Right atrium auricular region (tissue), 2 donors: ENCODE measurements at regions not wholly inside any gene's neighbourhood (a gene's known extent, or its start where the extent isn't known, plus 50 kb on each side); places are given as distances from the start of the nearest gene placed in this dataset.

Experiments
- DNase-seq: peaks from one replicate; pipeline ENCODE4 v3.0.0-alpha.2; 2019; ENCODE audit warnings: low spot score
- H3K27ac ChIP-seq, 2 donors: fragments of 200-600 bp; sonication (generic); 1 replicate in 1 of 2; 2 replicates in 1 of 2; pipeline ENCODE4 v1.5.1; 2016 to 2019
- H3K27me3 ChIP-seq, 2 donors: fragments of 200-600 bp; sonication (generic); one replicate each; pipeline versions ENCODE4 v1.5.1 to v1.6.0; 2017 to 2019
- H3K36me3 ChIP-seq: fragments of 200-600 bp; sonication (generic); one replicate; pipeline ENCODE4 v1.5.1; 2016
- H3K4me1 ChIP-seq, 2 donors: fragments of 200-600 bp; sonication (generic); one replicate each; pipeline versions ENCODE4 v1.5.1 to v1.6.0; 2017 to 2019
- H3K4me3 ChIP-seq, 2 donors: fragments of 200-600 bp; sonication (generic); 1 replicate in 1 of 2; 2 replicates in 1 of 2; pipeline ENCODE4 v1.5.1; 2017 to 2019; ENCODE audit warnings: mild to moderate bottlenecking in 1 of 2, moderate library complexity in 1 of 2
- H3K9me3 ChIP-seq, 2 donors: fragments of 200-600 bp; sonication (generic); one replicate each; pipeline ENCODE4 v1.5.1; 2019
- TF ChIP-seq, protein P1 (sequence below), 2 donors: fragments of 200-600 bp; sonication (generic); IDR thresholded peaks; one replicate each; pipeline ENCODE4 v1.5.1; 2019; ENCODE audit warnings: antibody characterized with exemption in 2 of 2

DNA sequence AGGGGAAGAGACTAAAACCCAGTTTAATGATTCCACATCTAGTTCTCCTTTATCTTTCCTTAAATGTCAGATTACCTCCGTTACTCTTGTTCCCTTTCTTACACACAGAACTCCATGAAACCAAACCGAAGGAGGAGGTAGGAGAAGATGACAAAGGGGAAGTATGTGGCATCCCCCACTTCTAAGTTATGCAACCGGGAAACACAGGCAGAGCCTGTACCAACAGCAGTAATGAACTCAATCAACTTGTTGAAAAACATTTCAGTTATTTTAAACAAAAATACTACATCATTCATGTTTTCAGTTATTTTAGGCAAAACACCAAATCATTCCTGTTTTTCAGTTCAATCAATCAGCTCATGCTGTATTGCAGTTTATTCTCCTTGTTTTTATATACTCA lies 101.8 kb downstream of the PCSK1 start:
- Histone ChIP-seq H3K4me3 (no peak overlapping the region), H3K27me3 (no peaks in the 10 kb centered on the region), H3K4me1 (peaks cover 0 to 20% of the 10 kb centered on the region in 2 donors), H3K9me3 (no peaks in the 10 kb centered on the region), H3K36me3 (no peaks in the 10 kb centered on the region), H3K27ac (no peak overlapping the region)
- TF ChIP-seq, protein P1, sequence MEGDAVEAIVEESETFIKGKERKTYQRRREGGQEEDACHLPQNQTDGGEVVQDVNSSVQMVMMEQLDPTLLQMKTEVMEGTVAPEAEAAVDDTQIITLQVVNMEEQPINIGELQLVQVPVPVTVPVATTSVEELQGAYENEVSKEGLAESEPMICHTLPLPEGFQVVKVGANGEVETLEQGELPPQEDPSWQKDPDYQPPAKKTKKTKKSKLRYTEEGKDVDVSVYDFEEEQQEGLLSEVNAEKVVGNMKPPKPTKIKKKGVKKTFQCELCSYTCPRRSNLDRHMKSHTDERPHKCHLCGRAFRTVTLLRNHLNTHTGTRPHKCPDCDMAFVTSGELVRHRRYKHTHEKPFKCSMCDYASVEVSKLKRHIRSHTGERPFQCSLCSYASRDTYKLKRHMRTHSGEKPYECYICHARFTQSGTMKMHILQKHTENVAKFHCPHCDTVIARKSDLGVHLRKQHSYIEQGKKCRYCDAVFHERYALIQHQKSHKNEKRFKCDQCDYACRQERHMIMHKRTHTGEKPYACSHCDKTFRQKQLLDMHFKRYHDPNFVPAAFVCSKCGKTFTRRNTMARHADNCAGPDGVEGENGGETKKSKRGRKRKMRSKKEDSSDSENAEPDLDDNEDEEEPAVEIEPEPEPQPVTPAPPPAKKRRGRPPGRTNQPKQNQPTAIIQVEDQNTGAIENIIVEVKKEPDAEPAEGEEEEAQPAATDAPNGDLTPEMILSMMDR (IDR thresholded peaks at IDR 0.05): no peak
- no peak for DNase-seq

DNA sequence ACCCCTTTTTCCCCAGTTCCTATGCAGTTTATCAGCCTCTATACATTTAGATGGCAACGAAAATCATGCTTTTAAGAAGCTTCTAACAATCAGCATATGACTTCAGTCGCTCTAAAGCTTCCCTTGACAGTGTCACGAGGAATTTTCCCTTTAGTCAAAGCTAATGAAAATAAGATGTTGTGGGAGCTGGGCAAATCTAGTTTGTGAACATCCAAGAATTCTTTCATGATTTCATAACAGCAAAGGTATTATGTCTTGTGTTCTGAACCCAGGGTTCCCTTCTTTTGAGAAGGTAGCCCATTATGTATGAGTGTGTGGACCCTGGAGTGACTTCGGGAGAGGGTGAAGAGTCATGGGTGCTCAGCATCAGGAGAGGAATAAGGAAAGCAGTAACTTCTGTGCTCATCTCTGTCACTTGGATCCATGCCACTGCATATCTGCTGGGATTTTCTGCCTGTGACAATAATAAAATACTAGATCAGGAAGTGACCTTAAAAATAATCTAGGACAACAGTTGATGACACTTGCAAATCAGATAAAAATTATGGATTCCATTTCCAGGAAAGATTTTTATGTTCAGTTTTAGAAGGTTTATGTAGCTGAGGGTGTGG lies 102.4 kb downstream of the PCSK1 start:
- Histone ChIP-seq H3K4me1 (peaks cover 0 to 17% of the 10 kb centered on the region in 2 donors), H3K9me3 (no peaks in the 10 kb centered on the region), H3K27me3 (no peaks in the 10 kb centered on the region), H3K4me3 (no peak overlapping the region), H3K27ac (no peak overlapping the region), H3K36me3 (no peaks in the 10 kb centered on the region)
- TF ChIP-seq, protein P1 (IDR thresholded peaks at IDR 0.05): no peak
- no peak for DNase-seq

DNA sequence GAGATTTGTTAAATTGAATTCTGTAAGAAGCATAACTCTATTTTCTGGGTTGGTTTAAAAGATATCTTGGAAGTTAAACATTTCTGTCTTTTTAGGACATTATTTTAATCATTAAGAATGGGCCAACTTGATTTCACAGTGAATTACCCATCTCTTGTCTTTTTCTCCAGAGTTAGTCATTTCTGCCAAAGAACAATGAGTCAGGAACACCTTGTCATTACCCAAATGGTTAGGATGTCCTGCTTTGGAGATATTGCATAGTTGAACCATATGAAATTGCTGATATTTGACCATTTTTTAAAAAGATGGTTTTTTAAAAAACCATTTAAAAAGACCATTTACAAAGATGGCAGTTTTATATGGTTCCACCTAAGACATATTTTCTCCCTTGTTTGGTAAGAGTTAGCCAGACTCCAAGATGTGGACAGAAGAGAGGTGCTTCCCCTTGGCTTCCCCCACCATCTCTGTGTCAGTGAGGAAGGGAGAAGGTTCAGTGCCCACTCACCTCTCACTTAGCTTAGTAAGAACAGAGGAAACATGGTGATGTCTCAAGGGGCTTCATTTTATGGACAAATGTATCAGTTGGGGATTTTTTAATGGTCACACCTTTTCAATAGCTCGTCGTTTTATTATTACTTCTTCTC lies 103.0 kb downstream of the PCSK1 start:
- no peaks in the 10 kb centered on the region for H3K36me3 ChIP-seq
- TF ChIP-seq, protein P1 (IDR thresholded peaks at IDR 0.05): no peak
- H3K9me3 ChIP-seq: no peaks in the 10 kb centered on the region
- H3K27ac ChIP-seq: no peak overlapping the region
- DNase-seq: no peak
- H3K4me3 ChIP-seq: no peak overlapping the region
- H3K4me1 ChIP-seq: peaks cover 0 to 17% of the 10 kb centered on the region in 2 donors
- no peaks in the 10 kb centered on the region for H3K27me3 ChIP-seq

DNA sequence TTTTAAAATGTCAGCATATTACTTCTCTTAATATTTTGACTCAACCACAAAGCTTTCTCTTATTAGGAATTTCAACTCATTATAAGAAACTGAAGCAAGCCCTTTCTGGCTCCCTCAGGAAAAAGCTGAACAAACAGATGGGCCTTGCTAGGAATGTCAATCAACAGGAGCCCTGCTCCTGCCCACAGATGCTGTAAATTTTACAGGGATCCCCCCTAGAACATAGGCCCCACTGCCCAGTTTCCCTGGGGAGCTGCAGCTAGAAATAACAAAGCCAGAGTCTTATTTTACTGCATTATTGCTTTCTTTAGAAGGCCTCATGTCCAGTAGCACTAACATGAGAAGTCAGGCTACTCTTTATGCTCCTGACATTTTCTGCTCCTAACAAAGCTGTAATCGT lies 103.8 kb downstream of the PCSK1 start:
- no peaks in the 10 kb centered on the region for H3K27me3 ChIP-seq
- DNase-seq: no peak
- H3K4me1 ChIP-seq: peaks cover 0 to 17% of the 10 kb centered on the region in 2 donors
- H3K4me3 ChIP-seq: no peak overlapping the region
- H3K9me3 ChIP-seq: no peaks in the 10 kb centered on the region
- TF ChIP-seq, protein P1 (IDR thresholded peaks at IDR 0.05): no peak
- H3K36me3 ChIP-seq: no peaks in the 10 kb centered on the region
- H3K27ac ChIP-seq: no peak overlapping the region

DNA sequence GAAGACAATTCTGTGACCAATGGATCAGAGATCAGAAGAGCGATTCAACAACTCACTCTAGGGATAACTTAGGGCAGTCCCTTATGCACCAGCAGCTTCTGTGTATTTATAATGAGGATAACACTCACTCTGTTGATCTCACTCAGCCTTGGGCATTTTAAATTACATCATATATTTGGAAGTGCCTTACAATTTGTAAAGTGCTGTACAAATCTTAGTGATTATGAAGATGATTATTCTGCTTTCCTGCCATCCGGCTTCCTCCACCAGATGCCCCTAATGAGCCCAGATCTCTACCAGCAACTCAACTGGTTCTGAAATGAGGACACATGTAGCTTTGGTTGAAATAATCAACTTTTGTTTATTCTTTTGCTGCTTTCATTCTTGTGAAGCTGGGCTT lies 105.3 kb downstream of the PCSK1 start:
- Histone ChIP-seq H3K27me3 (no peaks in the 10 kb centered on the region), H3K27ac (no peak overlapping the region), H3K4me3 (no peak overlapping the region), H3K4me1 (peaks cover 0 to 12% of the 10 kb centered on the region in 2 donors), H3K9me3 (no peaks in the 10 kb centered on the region), H3K36me3 (no peaks in the 10 kb centered on the region)
- TF ChIP-seq, protein P1 (IDR thresholded peaks at IDR 0.05): no peak
- no peak for DNase-seq

DNA sequence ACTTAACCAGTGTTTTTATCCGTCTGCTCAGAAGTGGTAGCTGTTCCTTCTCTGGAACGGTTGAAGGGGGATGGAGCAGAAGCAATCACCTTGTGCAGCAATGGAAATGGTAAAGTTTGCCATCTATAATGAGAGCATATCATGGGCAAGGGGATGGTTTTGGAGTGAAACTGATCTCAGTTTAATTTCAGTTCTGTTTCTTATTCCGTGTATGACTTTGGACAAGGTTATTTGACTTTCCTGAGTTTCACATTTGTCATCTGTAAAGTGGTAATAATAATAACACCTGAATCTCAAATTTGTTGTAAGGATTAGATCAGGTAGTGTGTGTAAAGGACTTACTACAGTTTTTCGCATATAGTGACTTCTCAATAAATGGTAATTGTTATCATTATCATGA lies 106.1 kb downstream of the PCSK1 start:
- no peaks in the 10 kb centered on the region for H3K36me3 ChIP-seq
- DNase-seq: no peak
- H3K27ac ChIP-seq: no peak overlapping the region
- TF ChIP-seq, protein P1 (IDR thresholded peaks at IDR 0.05): no peak
- H3K4me3 ChIP-seq: no peak overlapping the region
- H3K9me3 ChIP-seq: no peaks in the 10 kb centered on the region
- peaks cover 0 to 12% of the 10 kb centered on the region in 2 donors for H3K4me1 ChIP-seq
- H3K27me3 ChIP-seq: no peaks in the 10 kb centered on the region
